Mesothelial cell of epicardium (in vitro differentiated cells): ENCODE measurements at regions not wholly inside any gene's neighbourhood (a gene's known extent, or its start where the extent isn't known, plus 50 kb on each side); places are given as distances from the start of the nearest gene placed in this dataset.

Experiments
- DNase-seq, 2 experiments: peaks; one replicate each; pipeline ENCODE4 v3.0.0; 2021; ENCODE audit warnings: low spot score in 2 of 2; ENCODE audit not compliant: unreplicated experiment in 2 of 2
- H3K27ac Mint-ChIP-seq: 2 replicates; pipeline ENCODE4 v1.8.0; 2021; ENCODE audit warnings: mixed read lengths
- H3K27me3 Mint-ChIP-seq: 2 replicates; pipeline ENCODE4 v1.8.0; 2021; ENCODE audit warnings: low read depth, mixed read lengths
- H3K36me3 Mint-ChIP-seq: 2 replicates; pipeline ENCODE4 v1.8.0; 2021; ENCODE audit warnings: mixed read lengths
- H3K4me1 Mint-ChIP-seq: 2 replicates; pipeline ENCODE4 v1.8.0; 2021; ENCODE audit warnings: mixed read lengths
- H3K4me3 Mint-ChIP-seq: 2 replicates; pipeline ENCODE4 v1.8.0; 2021; ENCODE audit warnings: mild to moderate bottlenecking, moderate library complexity, mixed read lengths
- H3K9me3 Mint-ChIP-seq: 2 replicates; pipeline ENCODE4 v1.8.0; 2021; ENCODE audit warnings: mixed read lengths
- TF ChIP-seq, protein P1 (sequence below): fragments of 200-600 bp; sonication (generic); IDR thresholded peaks from one replicate; pipeline ENCODE4 v1.5.0; 2021; ENCODE audit warnings: antibody characterized with exemption; ENCODE audit not compliant: unreplicated experiment

DNA sequence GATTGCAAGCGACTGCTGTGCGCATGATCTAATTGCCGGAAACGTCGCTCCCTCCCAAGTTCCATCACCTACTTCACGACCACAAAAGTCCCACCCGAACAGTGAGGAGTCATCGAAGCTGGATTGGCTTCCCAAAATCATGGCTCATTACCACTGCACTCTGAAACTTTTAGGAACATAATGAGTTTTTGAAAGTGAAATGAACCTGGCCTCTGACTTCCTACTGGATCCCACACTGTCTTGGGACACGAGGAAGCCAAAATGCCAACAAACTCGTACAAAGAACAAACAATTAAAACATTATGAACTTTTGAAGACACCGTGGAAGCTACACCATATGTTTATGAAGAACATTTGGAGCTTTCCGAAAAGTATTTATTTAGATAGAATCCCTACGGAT, 334.8 kb upstream of the TMPO start:
- TF ChIP-seq, protein P1, sequence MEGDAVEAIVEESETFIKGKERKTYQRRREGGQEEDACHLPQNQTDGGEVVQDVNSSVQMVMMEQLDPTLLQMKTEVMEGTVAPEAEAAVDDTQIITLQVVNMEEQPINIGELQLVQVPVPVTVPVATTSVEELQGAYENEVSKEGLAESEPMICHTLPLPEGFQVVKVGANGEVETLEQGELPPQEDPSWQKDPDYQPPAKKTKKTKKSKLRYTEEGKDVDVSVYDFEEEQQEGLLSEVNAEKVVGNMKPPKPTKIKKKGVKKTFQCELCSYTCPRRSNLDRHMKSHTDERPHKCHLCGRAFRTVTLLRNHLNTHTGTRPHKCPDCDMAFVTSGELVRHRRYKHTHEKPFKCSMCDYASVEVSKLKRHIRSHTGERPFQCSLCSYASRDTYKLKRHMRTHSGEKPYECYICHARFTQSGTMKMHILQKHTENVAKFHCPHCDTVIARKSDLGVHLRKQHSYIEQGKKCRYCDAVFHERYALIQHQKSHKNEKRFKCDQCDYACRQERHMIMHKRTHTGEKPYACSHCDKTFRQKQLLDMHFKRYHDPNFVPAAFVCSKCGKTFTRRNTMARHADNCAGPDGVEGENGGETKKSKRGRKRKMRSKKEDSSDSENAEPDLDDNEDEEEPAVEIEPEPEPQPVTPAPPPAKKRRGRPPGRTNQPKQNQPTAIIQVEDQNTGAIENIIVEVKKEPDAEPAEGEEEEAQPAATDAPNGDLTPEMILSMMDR, result no peak
- Mint-ChIP-seq H3K4me1 (no peaks in the 10 kb centered on the region), H3K4me3 (no peak overlapping the region), H3K9me3 (no peaks in the 10 kb centered on the region), H3K27ac (no peak overlapping the region), H3K36me3 (no peaks in the 10 kb centered on the region), H3K27me3 (peaks cover 29% of the 10 kb centered on the region)
- no peak for DNase-seq

DNA sequence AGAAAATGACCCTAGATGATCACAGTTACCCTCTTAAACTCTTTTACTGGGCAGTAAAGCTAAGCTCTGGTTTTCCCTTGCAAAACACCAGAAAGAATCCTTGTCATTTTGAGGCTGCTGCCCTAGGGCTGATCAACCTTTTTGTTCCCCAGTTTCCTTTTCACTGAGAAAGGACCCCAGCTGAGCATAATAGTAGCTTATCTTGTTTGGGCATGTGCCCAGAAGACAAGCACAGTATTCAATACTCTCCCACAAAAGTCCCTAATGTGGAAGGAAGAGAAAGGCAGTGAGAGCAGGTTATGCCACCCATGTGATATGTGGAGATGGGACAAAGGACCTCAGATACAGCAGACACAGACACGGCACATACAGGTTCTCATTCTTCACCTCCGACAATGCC, 332.6 kb upstream of the TMPO start:
- Mint-ChIP-seq H3K36me3 (no peaks in the 10 kb centered on the region), H3K27ac (no peak overlapping the region), H3K4me3 (no peak overlapping the region), H3K27me3 (peaks cover 33% of the 10 kb centered on the region), H3K4me1 (no peaks in the 10 kb centered on the region), H3K9me3 (no peaks in the 10 kb centered on the region)
- no peak for DNase-seq
- TF ChIP-seq, protein P1, result no peak

DNA sequence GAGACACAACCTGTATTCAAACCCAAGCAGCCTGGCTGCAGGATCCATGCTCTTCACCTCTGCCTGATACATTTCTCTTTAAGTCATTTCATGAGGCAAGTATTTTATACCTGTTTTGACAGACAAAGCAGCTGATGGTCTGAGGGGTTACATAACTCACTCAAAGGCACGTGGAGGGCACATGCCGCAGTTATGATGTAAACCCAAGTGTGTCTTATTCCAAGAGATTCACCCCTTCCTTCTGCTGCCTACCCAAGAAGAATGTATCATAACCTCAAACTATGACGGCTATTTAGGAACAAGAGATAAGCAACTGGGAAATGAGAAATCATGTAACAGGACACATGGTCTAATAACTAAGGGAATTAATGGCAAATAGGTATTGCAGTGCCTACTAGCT, 329.8 kb upstream of the TMPO start:
- Mint-ChIP-seq H3K9me3 (no peaks in the 10 kb centered on the region), H3K4me1 (no peaks in the 10 kb centered on the region), H3K36me3 (no peaks in the 10 kb centered on the region), H3K4me3 (no peak overlapping the region), H3K27ac (no peak overlapping the region), H3K27me3 (peaks cover 23% of the 10 kb centered on the region)
- no peak for DNase-seq
- TF ChIP-seq, protein P1, result no peak

DNA sequence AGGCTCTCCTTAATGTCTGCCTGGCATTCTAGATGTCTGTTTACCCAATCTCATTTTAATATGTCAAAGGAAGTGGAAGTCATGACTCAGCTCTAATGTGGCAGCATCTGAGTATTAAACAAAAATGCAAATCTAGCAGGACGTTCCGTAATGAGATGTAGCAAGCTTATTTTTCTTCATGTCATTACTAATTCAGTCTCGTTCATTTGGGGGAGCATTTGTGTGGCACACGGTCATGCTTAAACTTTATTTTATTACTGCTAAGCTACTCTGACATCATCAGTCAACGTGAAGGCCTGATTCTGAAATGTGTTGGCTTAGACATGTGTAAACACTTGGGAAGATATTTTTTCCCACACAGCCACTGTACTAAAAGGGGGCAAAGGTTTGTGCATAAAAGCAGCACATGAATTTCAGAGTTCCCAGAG, 326.7 kb upstream of the TMPO start:
- Mint-ChIP-seq H3K4me1 (no peaks in the 10 kb centered on the region), H3K9me3 (no peaks in the 10 kb centered on the region), H3K4me3 (no peak overlapping the region), H3K36me3 (no peaks in the 10 kb centered on the region), H3K27ac (no peak overlapping the region), H3K27me3 (peaks cover 34% of the 10 kb centered on the region)
- TF ChIP-seq, protein P1, result no peak
- no peak for DNase-seq

DNA sequence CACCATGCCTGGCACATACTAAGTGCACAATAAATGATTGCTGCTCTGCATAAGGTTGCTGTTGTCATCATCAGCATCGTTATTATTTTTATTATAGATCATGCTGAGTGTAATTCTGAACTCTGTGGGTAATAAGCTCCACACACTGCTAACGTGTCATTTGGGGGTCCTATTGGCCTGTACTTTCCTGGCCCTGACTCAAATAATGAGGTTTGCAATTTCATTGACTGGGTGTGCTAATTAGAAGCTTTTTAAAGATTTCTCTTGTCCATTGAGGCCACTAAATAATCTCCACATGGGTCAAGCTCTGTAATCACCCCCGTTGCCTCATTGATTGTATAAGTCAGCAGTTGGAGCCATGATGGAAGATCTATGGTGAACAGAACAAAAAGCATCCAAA, 320.8 kb upstream of the TMPO start:
- peaks cover 32% of the 10 kb centered on the region for H3K27me3 Mint-ChIP-seq
- TF ChIP-seq, protein P1, result no peak
- H3K9me3 Mint-ChIP-seq, result peaks cover 3% of the 10 kb centered on the region
- no peak for DNase-seq
- no peaks in the 10 kb centered on the region for H3K36me3 Mint-ChIP-seq
- H3K4me1 Mint-ChIP-seq, result no peaks in the 10 kb centered on the region
- H3K27ac Mint-ChIP-seq, result no peak overlapping the region
- H3K4me3 Mint-ChIP-seq, result no peak overlapping the region

DNA sequence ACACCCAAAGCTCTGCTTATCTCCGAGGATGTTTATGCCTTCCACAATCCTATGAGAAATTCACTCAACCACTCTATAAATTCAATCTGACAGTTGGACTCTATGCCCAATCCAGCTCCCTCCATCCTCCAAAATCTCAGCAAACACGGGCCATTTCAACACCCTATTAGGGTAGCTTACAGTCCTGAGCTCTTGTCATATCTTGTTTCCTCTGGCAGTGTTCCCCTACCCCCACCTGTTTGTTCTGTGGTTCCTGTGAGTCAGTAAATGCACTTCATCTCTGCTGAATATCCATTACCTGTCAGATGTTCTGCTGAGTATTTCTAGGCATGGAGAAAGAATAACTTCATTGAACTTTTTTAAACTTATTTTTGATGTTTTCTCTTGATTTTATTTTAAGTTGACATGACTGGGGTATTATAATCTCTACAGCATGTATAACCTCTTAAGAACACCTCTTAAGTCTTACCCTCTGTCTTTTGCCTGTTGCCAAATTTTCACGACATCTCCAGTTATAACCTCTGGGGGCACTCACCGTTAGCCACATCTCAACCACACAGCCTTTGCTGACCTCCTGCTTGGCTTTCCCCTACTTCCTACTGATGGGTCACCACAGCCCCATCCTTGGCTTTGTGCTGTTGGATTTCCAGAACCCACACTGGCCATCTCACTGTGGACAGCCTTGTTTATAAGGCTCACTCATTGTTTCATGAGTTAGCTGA, 317.0 kb upstream of the TMPO start:
- Mint-ChIP-seq H3K36me3 (no peaks in the 10 kb centered on the region), H3K27ac (no peak overlapping the region), H3K4me1 (no peaks in the 10 kb centered on the region), H3K9me3 (peaks cover 8% of the 10 kb centered on the region), H3K4me3 (no peak overlapping the region), H3K27me3 (peaks cover 25% of the 10 kb centered on the region)
- TF ChIP-seq, protein P1, result no peak
- no peak for DNase-seq
